Natural killer cell (primary cell): ENCODE measurements at regions not wholly inside any gene's neighbourhood (a gene's known extent, or its start where the extent isn't known, plus 50 kb on each side); places are given as distances from the start of the nearest gene placed in this dataset.

Experiments
- ATAC-seq, 3 donors: fragments of 150-1000 bp in 2 of 3; fragments of 200-7000 bp in 1 of 3; cut with Tn5 transposase; 1 replicate in 1 of 3; 2 replicates in 2 of 3; pipeline ENCODE4 v1.10.0; 2021; ENCODE audit warnings: mild to moderate bottlenecking in 2 of 3, moderate library complexity in 2 of 3
- DNase-seq, 2 donors: peaks; one replicate each; pipeline versions ENCODE4 v3.0.0 to v3.0.0-alpha.2; 2013 to 2021; ENCODE audit warnings: mixed read lengths in 1 of 2
- H3K27ac ChIP-seq: one replicate; pipeline ENCODE4 v1.5.1; 2013; ENCODE audit warnings: mild to moderate bottlenecking, low read length
- H3K27me3 ChIP-seq: one replicate; pipeline ENCODE4 v1.6.1; 2013; ENCODE audit warnings: low read length; ENCODE audit not compliant: control insufficient read depth, insufficient read depth
- H3K36me3 ChIP-seq: one replicate; pipeline ENCODE4 v1.6.1; 2013; ENCODE audit warnings: low read length; ENCODE audit not compliant: control insufficient read depth, insufficient read depth
- H3K4me1 ChIP-seq: one replicate; pipeline ENCODE4 v1.6.1; 2013; ENCODE audit warnings: low read length; ENCODE audit not compliant: control insufficient read depth, insufficient read depth
- H3K4me3 ChIP-seq: one replicate; pipeline ENCODE4 v1.5.1; 2013; ENCODE audit warnings: low read length
- H3K9me3 ChIP-seq: one replicate; pipeline ENCODE4 v1.6.1; 2013; ENCODE audit warnings: low read length; ENCODE audit not compliant: control insufficient read depth, insufficient read depth
- H3K27ac Mint-ChIP-seq, 2 donors: one replicate each; pipeline ENCODE4 v1.8.0; 2022; ENCODE audit warnings: mild to moderate bottlenecking in 2 of 2, mixed read lengths in 2 of 2, moderate library complexity in 1 of 2
- H3K27me3 Mint-ChIP-seq, 2 donors: one replicate each; pipeline ENCODE4 v1.8.0; 2022; ENCODE audit warnings: low read depth in 2 of 2, mixed read lengths in 2 of 2
- H3K36me3 Mint-ChIP-seq: one replicate; pipeline ENCODE4 v1.8.0; 2022; ENCODE audit warnings: mixed read lengths
- H3K4me1 Mint-ChIP-seq, 2 donors: one replicate each; pipeline ENCODE4 v1.8.0; 2022; ENCODE audit warnings: mixed read lengths in 2 of 2
- H3K4me3 Mint-ChIP-seq: one replicate; pipeline ENCODE4 v1.8.0; 2022; ENCODE audit warnings: mild to moderate bottlenecking, moderate library complexity, mixed read lengths
- H3K9me3 Mint-ChIP-seq, 2 donors: one replicate each; pipeline ENCODE4 v1.8.0; 2022; ENCODE audit warnings: mixed read lengths in 2 of 2
- WGBS: methylation state at CpG from one replicate; pipeline ENCODE4 v1.1.7; 2013; ENCODE audit warnings: missing lambda C conversion rate; ENCODE audit not compliant: insufficient coverage; 5-methylcytosine and 5-hydroxymethylcytosine counted together
- intact Hi-C: fragments of 100-400 bp; cut with micrococcal nuclease; formaldehyde crosslinking; loops from one replicate; pipeline ENCODE4 v1.14.2; 2022
- TF ChIP-seq, protein P1 (sequence below): fragments of 200-600 bp; IDR thresholded peaks from one replicate; pipeline ENCODE4 v1.8.0; 2022; ENCODE audit warnings: antibody characterized with exemption

DNA sequence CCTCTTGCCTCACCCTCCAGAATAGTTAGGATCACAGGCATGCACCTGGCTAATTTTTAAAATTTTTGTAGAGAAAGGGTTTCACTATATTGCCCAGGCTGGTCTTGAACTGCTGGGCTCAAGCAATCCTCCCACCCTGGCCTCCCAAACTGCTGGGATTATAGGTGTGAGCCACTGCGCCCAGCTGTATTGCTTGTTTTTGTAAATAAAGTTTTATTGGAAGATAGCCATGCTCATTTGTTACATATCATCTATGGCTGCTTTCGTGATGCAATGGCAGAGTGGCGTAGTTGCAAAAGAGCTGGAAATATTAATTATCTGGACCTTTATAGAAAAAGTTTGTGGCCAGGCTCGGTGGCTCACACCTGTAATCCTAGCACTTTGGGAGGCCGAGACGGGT is 109.4 kb upstream of the SPRED2 start:
- intact Hi-C loops, result no loop called here
- Mint-ChIP-seq H3K27me3 (peaks cover 4 to 8% of the 10 kb centered on the region in 2 donors), H3K36me3 (no peaks in the 10 kb centered on the region), H3K4me3 (no peak overlapping the region), H3K27ac (no peak overlapping the region), H3K4me1 (no peaks in the 10 kb centered on the region), H3K9me3 (no peaks in the 10 kb centered on the region)
- H3K4me1 ChIP-seq, result no peaks in the 10 kb centered on the region
- 99% methylated on average over 6 of the region's 6 CpGs for WGBS
- H3K27me3 ChIP-seq, result no peaks in the 10 kb centered on the region
- no peak for ATAC-seq
- no peak for DNase-seq
- no peaks in the 10 kb centered on the region for H3K36me3 ChIP-seq
- TF ChIP-seq, protein P1, sequence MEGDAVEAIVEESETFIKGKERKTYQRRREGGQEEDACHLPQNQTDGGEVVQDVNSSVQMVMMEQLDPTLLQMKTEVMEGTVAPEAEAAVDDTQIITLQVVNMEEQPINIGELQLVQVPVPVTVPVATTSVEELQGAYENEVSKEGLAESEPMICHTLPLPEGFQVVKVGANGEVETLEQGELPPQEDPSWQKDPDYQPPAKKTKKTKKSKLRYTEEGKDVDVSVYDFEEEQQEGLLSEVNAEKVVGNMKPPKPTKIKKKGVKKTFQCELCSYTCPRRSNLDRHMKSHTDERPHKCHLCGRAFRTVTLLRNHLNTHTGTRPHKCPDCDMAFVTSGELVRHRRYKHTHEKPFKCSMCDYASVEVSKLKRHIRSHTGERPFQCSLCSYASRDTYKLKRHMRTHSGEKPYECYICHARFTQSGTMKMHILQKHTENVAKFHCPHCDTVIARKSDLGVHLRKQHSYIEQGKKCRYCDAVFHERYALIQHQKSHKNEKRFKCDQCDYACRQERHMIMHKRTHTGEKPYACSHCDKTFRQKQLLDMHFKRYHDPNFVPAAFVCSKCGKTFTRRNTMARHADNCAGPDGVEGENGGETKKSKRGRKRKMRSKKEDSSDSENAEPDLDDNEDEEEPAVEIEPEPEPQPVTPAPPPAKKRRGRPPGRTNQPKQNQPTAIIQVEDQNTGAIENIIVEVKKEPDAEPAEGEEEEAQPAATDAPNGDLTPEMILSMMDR, result no peak
- no peaks in the 10 kb centered on the region for H3K9me3 ChIP-seq
- no peak overlapping the region for H3K4me3 ChIP-seq
- H3K27ac ChIP-seq, result no peak overlapping the region

DNA sequence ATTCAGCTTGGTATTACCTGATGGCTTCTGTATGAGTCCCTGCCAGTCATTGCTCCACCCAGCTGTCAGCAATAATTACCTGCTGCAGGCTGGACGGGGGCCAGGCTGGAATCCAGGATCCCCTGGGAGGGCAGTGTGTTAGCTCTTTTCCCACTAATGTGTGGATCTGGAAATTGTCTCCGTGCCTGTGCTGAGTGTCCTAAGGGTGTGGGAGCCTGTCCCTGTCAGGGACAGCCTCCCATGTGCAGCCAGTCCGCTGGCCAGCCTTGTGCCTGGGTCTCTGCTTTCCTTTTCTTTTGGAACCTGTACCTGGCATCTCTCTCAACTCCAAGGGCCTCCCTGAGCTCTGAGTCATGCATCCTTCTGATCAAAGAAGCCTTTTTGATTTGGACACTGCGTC is 107.2 kb upstream of the SPRED2 start:
- DNase-seq, result no peak
- intact Hi-C loops, result no loop called here
- no peak overlapping the region for H3K27ac ChIP-seq
- H3K27me3 Mint-ChIP-seq, result peaks cover 4 to 7% of the 10 kb centered on the region in 2 donors
- no peak overlapping the region for H3K4me3 Mint-ChIP-seq
- WGBS, result 88% methylated on average over 4 of the region's 4 CpGs
- no peaks in the 10 kb centered on the region for H3K4me1 Mint-ChIP-seq
- TF ChIP-seq, protein P1, result no peak
- no peaks in the 10 kb centered on the region for H3K9me3 Mint-ChIP-seq
- H3K27me3 ChIP-seq, result no peaks in the 10 kb centered on the region
- H3K36me3 ChIP-seq, result no peaks in the 10 kb centered on the region
- no peak overlapping the region for H3K27ac Mint-ChIP-seq
- H3K9me3 ChIP-seq, result no peaks in the 10 kb centered on the region
- H3K4me3 ChIP-seq, result no peak overlapping the region
- ATAC-seq, result no peak
- H3K4me1 ChIP-seq, result no peaks in the 10 kb centered on the region
- no peaks in the 10 kb centered on the region for H3K36me3 Mint-ChIP-seq

DNA sequence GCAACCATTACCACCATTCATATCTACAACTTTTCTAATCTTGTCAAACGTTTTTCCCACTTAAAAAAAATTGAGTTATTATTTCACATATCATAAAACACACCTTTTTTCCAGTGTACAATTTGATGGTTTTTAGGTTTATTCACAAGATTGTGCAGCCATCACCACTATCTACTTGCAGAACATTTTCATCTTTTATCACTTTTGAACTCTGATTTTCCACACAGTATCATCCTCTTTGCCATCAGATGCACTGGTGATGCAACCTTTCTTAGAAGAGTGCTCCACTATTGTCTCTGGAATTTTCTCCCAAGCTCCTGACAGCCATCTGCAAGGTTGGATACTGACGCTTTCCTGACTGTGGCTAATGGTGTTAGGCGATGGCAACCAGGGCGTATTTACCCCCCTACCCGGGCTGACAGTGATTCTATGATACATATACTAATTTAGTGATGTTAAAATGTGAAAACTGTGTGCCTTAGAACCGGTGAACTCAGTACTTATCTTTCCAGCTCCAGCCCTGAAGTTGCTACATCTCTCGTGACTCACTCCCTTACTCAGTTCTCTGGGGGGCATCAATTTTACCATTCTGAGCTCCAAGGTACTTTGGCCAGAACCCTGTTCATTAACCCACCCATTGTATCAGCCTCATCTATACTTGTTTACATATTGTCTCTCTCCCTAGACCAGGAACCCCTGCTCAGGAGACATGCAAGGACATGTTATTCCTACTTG is 105.4 kb upstream of the SPRED2 start:
- TF ChIP-seq, protein P1, result no peak
- 90% methylated on average over 3 of the region's 7 CpGs for WGBS
- Mint-ChIP-seq H3K9me3 (no peaks in the 10 kb centered on the region), H3K27ac (no peak overlapping the region), H3K27me3 (peaks cover 4 to 7% of the 10 kb centered on the region in 2 donors), H3K4me1 (no peaks in the 10 kb centered on the region), H3K4me3 (no peak overlapping the region), H3K36me3 (no peaks in the 10 kb centered on the region)
- Histone ChIP-seq H3K4me3 (no peak overlapping the region), H3K36me3 (no peaks in the 10 kb centered on the region), H3K4me1 (no peaks in the 10 kb centered on the region), H3K27me3 (no peaks in the 10 kb centered on the region), H3K9me3 (no peaks in the 10 kb centered on the region), H3K27ac (no peak overlapping the region)
- intact Hi-C loops, result no loop called here
- ATAC-seq, result no peak
- no peak for DNase-seq

DNA sequence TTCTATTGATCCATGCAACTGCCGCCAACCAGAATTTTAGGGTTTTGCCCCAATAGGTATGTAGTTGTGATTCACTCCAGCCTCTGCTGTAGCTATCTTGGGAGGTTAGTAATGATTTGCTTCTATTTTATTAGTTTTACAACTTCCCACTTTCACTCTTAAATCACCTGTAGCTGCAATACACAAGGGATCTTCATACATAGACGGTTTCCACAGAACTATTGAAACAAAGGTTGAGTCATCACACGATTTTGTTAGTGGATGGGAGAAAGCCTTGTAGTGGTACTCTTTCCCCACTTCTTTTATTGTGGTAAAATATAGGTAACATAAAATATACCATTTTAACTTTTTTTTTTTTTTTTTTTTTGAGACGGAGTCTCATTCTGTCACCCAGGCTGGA is 104.2 kb upstream of the SPRED2 start:
- Mint-ChIP-seq H3K27me3 (peaks cover 4 to 7% of the 10 kb centered on the region in 2 donors), H3K4me1 (no peaks in the 10 kb centered on the region), H3K4me3 (no peak overlapping the region), H3K9me3 (no peaks in the 10 kb centered on the region), H3K36me3 (no peaks in the 10 kb centered on the region), H3K27ac (no peak overlapping the region)
- intact Hi-C loops, result no loop called here
- no peaks in the 10 kb centered on the region for H3K36me3 ChIP-seq
- 87% methylated on average over 1 of the region's 4 CpGs for WGBS
- no peaks in the 10 kb centered on the region for H3K27me3 ChIP-seq
- no peak overlapping the region for H3K4me3 ChIP-seq
- TF ChIP-seq, protein P1, result no peak
- ATAC-seq (no peak), DNase-seq (no peak)
- H3K27ac ChIP-seq, result no peak overlapping the region
- H3K4me1 ChIP-seq, result no peaks in the 10 kb centered on the region
- no peaks in the 10 kb centered on the region for H3K9me3 ChIP-seq
